GM19043 (cell line): ENCODE measurements at regions not wholly inside any gene's neighbourhood (a gene's known extent, or its start where the extent isn't known, plus 50 kb on each side); places are given as distances from the start of the nearest gene placed in this dataset.
"Not testable (repeated sequence)": the region's sequence is repeated elsewhere in the genome, so short reads cannot be mapped to it uniquely, and the experiment has no call there.

ENCODE experiments used
- ATAC-seq: cut with Tn5 transposase; IDR thresholded peaks from one replicate; pipeline ENCODE4 v1.9.1; 2021; ENCODE audit warnings: low read depth; ENCODE audit not compliant: unreplicated experiment

GRCh38 chr12:20093190-20093810 is 275.0 kb upstream of the PDE3A start:
- not testable (repeated sequence) for ATAC-seq

GRCh38 chr12:20096430-20096829 is 271.9 kb upstream of the PDE3A start:
- no peak for ATAC-seq

GRCh38 chr12:20097626-20098025 is 270.7 kb upstream of the PDE3A start:
- ATAC-seq = no peak

GRCh38 chr12:20099395-20100183 is 268.7 kb upstream of the PDE3A start:
- ATAC-seq = no peak

GRCh38 chr12:20101046-20101445 is 267.3 kb upstream of the PDE3A start:
- no peak for ATAC-seq

- no peak for ATAC-seq
Measured at GRCh38 chr12:20105943-20106342, 262.4 kb upstream of the PDE3A start.

GRCh38 chr12:20109676-20110075 is 258.7 kb upstream of the PDE3A start:
- ATAC-seq = no peak

- not testable (repeated sequence) for ATAC-seq
Measured at GRCh38 chr12:20115371-20115770, 253.0 kb upstream of the PDE3A start.

- ATAC-seq = no peak
Measured at GRCh38 chr12:20119596-20120402, 248.5 kb upstream of the PDE3A start.

- ATAC-seq = no peak
Measured at GRCh38 chr12:20120403-20120725, 248.0 kb upstream of the PDE3A start.

- ATAC-seq = no peak
Measured at GRCh38 chr12:20122274-20122673, 246.1 kb upstream of the PDE3A start.

- ATAC-seq = no peak
Measured at GRCh38 chr12:20123465-20123864, 244.9 kb upstream of the PDE3A start.

GRCh38 chr12:20125276-20125798 is 243.0 kb upstream of the PDE3A start:
- ATAC-seq = no peak

- no peak for ATAC-seq
Measured at GRCh38 chr12:20126601-20127000, 241.7 kb upstream of the PDE3A start.

GRCh38 chr12:20127413-20127812 is 240.9 kb upstream of the PDE3A start:
- ATAC-seq = no peak

GRCh38 chr12:20128928-20129327 is 239.4 kb upstream of the PDE3A start:
- ATAC-seq = no peak

- ATAC-seq = no peak
Measured at GRCh38 chr12:20132818-20133217, 235.5 kb upstream of the PDE3A start.

GRCh38 chr12:20134652-20135051 is 233.7 kb upstream of the PDE3A start:
- no peak for ATAC-seq

GRCh38 chr12:20140751-20141150 is 227.6 kb upstream of the PDE3A start:
- ATAC-seq = no peak

GRCh38 chr12:20142316-20142715 is 226.0 kb upstream of the PDE3A start:
- no peak for ATAC-seq

GRCh38 chr12:20142956-20143355 is 225.4 kb upstream of the PDE3A start:
- no peak for ATAC-seq
